ENCODE measurements at regions not wholly inside any gene's neighbourhood (a gene's known extent, or its start where the extent isn't known, plus 50 kb on each side); places are given as distances from the start of the nearest gene placed in this dataset.
"Not testable (repeated sequence)": the region's sequence is repeated elsewhere in the genome, so short reads cannot be mapped to it uniquely, and the experiment has no call there.

- no peak for DNase-seq
These were observed 128.2 kb downstream of the PPIAL4G start for GRCh38 chr1:148354913-148355308.

DNA sequence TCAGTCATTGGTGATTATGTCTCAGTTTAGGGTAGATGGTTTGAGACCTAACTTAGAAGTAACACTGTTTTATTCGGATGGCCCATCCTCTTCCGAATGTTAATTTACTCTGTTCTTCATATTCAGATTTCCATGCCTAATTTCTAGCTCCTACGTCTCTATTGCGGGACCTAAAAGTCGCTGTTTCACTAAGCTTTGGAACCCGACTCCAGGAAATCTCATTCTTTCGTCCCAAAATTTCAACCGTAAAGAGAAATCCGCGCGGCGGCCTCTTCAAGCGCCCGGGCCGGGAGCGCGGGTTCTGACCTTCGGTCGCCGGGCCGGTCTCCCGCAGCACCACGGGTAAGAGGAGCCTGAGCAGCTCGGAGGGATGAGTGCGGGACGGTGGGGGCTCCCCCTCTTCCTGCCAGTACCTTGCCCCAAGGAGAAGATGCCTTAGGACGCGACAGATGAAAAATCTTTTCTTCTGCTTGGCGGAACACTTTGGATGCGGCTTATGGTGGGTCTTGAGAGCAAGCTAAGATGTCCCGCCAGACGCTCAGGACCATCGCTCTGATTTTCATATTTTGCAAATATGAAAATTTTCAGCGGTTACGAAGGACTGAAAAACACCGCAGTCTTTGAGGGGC is 128.7 kb downstream of the PPIAL4G start:
- DNase-seq, result no peak

- no peak for DNase-seq
These were observed 129.4 kb downstream of the PPIAL4G start for GRCh38 chr1:148353461-148354283.

DNA sequence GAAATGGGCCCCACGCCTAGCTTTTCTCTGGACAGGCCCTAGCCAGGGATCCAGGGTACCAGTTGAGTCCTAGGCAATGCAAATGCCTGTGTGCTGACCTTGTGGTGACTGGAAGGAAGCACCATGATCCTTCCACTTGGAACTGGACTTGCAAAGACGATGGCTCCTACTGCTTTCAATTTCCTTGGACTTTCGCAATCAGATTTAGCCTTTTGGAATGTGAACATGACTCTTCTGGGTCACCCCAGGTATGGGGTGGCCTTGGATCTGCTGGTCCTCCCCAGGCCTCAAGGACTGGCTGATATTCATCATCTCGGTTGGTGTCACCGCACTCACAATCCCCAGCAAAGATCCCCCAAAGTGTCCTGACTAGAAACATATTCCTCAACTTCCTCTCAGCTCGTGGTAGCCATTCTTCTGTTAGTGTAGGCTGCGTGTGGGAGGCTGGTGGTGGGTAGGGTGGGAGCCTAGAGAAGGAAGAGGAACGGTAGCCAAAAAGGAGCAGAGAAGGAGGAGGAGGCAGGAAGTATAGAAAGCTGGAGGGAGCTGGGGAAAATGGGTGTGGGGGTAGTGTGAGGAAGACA is 130.5 kb downstream of the PPIAL4G start:
- no peak for DNase-seq

DNA sequence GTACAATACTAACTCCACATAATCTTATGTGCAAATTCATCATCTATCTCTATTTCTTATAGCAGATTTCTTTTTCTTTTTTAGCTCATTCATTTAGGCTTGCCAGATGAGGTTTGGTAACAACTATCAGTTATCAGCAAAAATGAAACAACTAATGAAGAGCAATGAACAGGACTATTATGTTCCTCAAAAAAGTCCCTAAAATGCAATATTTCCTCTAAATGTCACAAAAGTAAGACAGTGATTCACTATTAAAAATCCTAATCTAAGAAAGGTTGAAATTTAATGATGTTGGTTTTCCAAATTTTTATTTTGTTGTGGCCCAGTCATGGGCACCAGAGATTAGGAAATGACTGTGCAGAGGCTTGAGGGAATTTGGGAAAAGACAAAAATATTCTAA is 135.3 kb downstream of the PPIAL4G start:
- no peak for DNase-seq

GRCh38 chr1:148345659-148346151 is 137.4 kb downstream of the PPIAL4G start:
- not testable (repeated sequence) for DNase-seq

- not testable (repeated sequence) for DNase-seq
These were observed 138.5 kb downstream of the PPIAL4G start for GRCh38 chr1:148344651-148345050.

- not testable (repeated sequence) for DNase-seq
These were observed 141.4 kb downstream of the PPIAL4G start for GRCh38 chr1:148341729-148342128.

GRCh38 chr1:148336121-148336918 is 146.8 kb downstream of the PPIAL4G start:
- not testable (repeated sequence) for DNase-seq

DNA sequence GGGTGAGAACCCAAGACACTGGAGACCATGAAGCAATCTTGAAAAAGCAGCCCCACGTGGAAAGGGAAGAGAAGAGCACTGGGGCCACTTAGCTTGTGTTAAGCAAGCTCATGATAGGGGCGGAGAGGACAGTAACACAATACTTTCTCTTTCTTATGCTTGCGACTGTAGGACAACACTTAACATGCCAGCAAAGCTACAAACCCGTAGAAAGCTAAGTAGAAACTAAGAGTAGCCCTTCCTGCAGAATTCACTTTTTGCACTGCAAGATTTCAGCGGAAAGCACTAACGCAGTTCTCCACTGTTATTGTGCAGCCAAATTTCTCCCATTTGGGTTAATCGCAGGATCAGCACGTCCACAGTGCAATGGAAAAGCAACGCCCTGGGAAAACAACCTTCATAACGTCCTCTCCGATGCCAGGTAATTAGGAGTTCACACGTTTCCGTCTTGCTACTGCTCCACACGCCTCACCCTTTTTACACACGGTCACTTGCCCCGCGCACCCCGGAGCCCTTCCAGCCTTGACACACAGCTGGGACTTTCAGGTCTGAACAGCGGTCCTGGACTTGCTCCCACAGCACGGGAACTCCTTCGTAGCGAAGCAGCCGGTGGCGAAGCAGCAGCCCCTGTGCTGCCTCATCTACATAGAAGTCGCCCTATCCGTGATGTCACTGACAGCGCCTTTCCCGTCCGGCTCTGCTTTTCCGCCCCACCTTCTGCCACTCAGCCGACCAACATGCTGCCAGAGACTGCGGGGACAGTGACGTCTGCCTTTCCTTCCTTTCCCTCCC is 148.6 kb downstream of the PPIAL4G start:
- peak; percentile 90 for DNase-seq

GRCh38 chr1:148333875-148334338 is 149.2 kb downstream of the PPIAL4G start:
- DNase-seq, result no peak

DNA sequence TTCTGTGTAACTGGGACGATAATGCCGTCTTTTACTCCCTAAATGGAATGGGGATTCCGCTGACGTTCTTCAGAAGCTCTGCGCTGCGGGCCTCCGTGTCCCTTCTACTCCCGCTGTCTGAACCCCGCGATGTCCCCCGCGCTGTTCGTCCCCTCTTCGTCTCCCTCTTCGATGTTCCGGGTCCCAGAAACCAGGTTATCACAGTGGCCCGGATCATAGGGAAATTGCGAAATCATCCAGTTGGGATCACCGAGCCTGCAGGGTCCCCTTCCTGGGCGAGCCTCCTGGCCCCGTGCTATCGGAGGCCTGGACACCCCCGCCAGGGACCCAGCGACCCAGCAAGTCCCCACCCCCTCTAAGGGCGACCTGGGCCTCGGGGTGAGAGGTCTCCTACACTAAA is 154.2 kb downstream of the PPIAL4G start:
- DNase-seq, result no peak

GRCh38 chr1:148325031-148325430 is 158.1 kb downstream of the PPIAL4G start:
- DNase-seq, result not testable (repeated sequence)

- DNase-seq, result not testable (repeated sequence)
These were observed 158.6 kb downstream of the PPIAL4G start for GRCh38 chr1:148324465-148324864.

- not testable (repeated sequence) for DNase-seq
These were observed 163.0 kb downstream of the PPIAL4G start for GRCh38 chr1:148320079-148320478.

DNA sequence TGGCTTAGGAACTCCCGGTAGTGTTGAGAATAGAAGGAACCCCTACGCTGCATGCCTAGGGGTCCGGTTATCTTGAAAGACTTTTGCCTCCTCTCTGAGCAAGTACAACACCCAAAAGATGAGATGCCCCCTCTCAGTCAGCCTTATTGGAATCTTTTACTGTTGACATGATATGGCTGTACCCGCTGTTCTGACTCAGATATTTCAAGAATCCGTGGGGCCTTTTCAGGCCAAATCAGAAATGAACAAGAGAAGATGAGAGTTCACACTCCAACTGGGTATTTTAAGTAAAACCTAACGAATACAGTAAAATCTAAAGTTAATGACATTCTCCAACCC is 164.2 kb downstream of the PPIAL4G start:
- no peak for DNase-seq

DNA sequence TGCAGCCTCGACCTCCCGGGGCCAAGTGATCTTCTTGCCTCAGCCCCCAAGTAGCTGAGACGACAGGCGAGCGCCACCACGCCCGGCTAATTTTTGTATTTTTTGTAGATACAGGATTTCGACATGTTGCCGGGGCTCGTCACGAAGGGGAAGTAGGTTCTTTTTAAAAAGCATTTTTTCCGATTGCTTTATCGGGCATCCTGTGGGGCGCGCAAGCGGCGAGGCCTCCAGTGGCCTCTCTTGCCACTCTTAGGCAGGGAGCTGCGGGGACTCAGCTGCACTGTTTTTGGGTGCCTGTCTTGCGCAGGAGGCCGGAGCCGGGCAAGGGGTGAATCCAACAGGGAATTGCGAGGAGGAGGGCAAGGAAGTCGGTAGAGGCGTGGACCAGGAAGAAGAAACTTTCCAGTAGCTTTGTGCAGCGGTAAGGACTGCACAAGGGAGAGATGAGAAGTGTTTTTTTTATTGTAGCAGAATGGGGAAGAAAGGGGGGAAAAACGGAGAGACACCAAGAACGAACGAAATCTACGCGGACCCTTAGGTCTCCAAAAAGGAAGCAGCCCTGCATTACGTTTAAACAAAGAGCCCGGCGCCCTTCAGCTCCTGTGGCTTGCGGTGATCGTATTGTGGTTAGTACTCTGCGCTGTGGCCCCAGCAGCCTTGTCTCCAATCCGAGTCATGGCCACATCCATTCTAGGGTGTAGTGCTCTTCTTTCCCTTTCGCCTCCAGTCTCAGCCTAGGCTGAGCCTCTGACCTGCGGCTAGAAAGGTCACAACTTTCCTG is 164.8 kb downstream of the PPIAL4G start:
- DNase-seq, result no peak

GRCh38 chr1:148317288-148317985 is 165.4 kb upstream of the NBPF11 start:
- DNase-seq, result no peak

GRCh38 chr1:148315071-148315811 is 163.2 kb upstream of the NBPF11 start:
- DNase-seq, result no peak

- no peak for DNase-seq
These were observed 158.7 kb upstream of the NBPF11 start for GRCh38 chr1:148310807-148311206.

Data from right hindlimb (tissue), 1 donor.